Endodermal cell (in vitro differentiated cells): ENCODE measurements at regions not wholly inside any gene's neighbourhood (a gene's known extent, or its start where the extent isn't known, plus 50 kb on each side); places are given as distances from the start of the nearest gene placed in this dataset.

Experiments
- DNase-seq: peaks from one replicate; pipeline ENCODE4 v3.0.0-alpha.2; 2017
- H3K27ac ChIP-seq: 2 replicates; pipeline ENCODE4 v1.5.1; 2013; ENCODE audit warnings: mild to moderate bottlenecking, low read depth, low read length, moderate library complexity
- H3K27me3 ChIP-seq: 2 replicates; pipeline ENCODE4 v1.6.1; 2013; ENCODE audit warnings: mild to moderate bottlenecking, low read length, moderate library complexity; ENCODE audit not compliant: insufficient read depth, control insufficient read depth, poor library complexity, severe bottlenecking
- H3K36me3 ChIP-seq: 2 replicates; pipeline ENCODE4 v1.7.0; 2013; ENCODE audit warnings: mild to moderate bottlenecking, low read length, moderate library complexity; ENCODE audit not compliant: control insufficient read depth, insufficient read depth
- H3K4me1 ChIP-seq: one replicate; pipeline ENCODE4 v1.7.0; 2013; ENCODE audit warnings: low read length; ENCODE audit not compliant: control insufficient read depth, insufficient read depth
- H3K4me3 ChIP-seq: 2 replicates; pipeline ENCODE4 v1.5.1; 2013; ENCODE audit warnings: mild to moderate bottlenecking, low read length, moderate library complexity
- H3K9ac ChIP-seq: 2 replicates; pipeline ENCODE4 v1.6.1; 2013; ENCODE audit warnings: mild to moderate bottlenecking, low read length, moderate library complexity; ENCODE audit not compliant: poor library complexity, severe bottlenecking; ENCODE audit errors: extremely low read depth
- H3K9me3 ChIP-seq: 2 replicates; pipeline ENCODE4 v1.6.1; 2013; ENCODE audit warnings: mild to moderate bottlenecking, low read length, moderate library complexity; ENCODE audit not compliant: control insufficient read depth
- H3K27ac Mint-ChIP-seq: 2 replicates; pipeline ENCODE4 v1.8.0; 2020; ENCODE audit warnings: mixed read lengths
- H3K27me3 Mint-ChIP-seq: 2 replicates; pipeline ENCODE4 v1.8.0; 2021; ENCODE audit warnings: mild to moderate bottlenecking, mixed read lengths; ENCODE audit not compliant: insufficient read depth
- H3K36me3 Mint-ChIP-seq: 2 replicates; pipeline ENCODE4 v1.8.0; 2020; ENCODE audit warnings: low read depth, mixed read lengths
- H3K4me1 Mint-ChIP-seq: 2 replicates; pipeline ENCODE4 v1.8.0; 2020; ENCODE audit warnings: mixed read lengths
- H3K4me3 Mint-ChIP-seq: 2 replicates; pipeline ENCODE4 v1.8.0; 2020; ENCODE audit warnings: mild to moderate bottlenecking, moderate library complexity, mixed read lengths
- H3K9me3 Mint-ChIP-seq: 2 replicates; pipeline ENCODE4 v1.8.0; 2020; ENCODE audit warnings: mild to moderate bottlenecking, mixed read lengths
- CTCF ChIP-seq: fragments of 200-600 bp; sonication (generic); conservative IDR thresholded peaks from 2 replicates; pipeline ENCODE4 v1.5.0; 2021; ENCODE audit warnings: antibody characterized with exemption, mild to moderate bottlenecking
- WGBS, 2 experiments: methylation state at CpG; one replicate each; pipeline versions ENCODE4 v1.1.5 to v1.1.7; 2013; ENCODE audit warnings: missing lambda C conversion rate in 2 of 2, mixed read lengths in 1 of 2; ENCODE audit not compliant: insufficient coverage in 1 of 2, insufficient read length in 1 of 2; 5-methylcytosine and 5-hydroxymethylcytosine counted together

DNA sequence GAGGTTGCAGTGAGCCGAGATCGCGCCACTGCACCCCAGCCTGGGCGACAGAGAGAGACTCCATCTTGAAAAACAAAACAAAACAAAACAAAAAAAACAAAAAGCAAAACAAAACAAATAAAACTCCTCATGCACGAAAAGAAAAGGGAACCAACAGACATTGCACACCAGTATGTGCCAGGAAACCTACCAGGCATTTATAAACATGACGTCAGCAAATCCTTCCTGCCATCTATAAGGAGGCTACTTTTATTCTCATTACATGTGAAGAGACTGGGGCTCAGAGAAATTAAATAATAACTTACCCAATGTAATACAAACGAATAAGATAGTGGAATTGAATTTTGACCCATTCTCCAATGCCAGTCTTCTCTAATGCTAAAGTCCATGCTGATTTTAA lies 197.2 kb downstream of the NUFIP1 start:
- TF ChIP-seq CTCF, result no peak
- no peaks in the 10 kb centered on the region for H3K4me1 Mint-ChIP-seq
- no peak overlapping the region for H3K9ac ChIP-seq
- H3K27me3 ChIP-seq, result no peaks in the 10 kb centered on the region
- 86 to 97% methylated on average over 1 to 7 of the region's 7 CpGs for WGBS, 2 experiments
- H3K27ac ChIP-seq, result no peak overlapping the region
- H3K4me3 Mint-ChIP-seq, result no peak overlapping the region
- no peaks in the 10 kb centered on the region for H3K4me1 ChIP-seq
- H3K27me3 Mint-ChIP-seq, result peaks cover 3% of the 10 kb centered on the region
- H3K36me3 Mint-ChIP-seq, result no peaks in the 10 kb centered on the region
- H3K4me3 ChIP-seq, result no peak overlapping the region
- DNase-seq, result no peak
- H3K27ac Mint-ChIP-seq, result no peak overlapping the region
- peaks cover 2% of the 10 kb centered on the region for H3K9me3 Mint-ChIP-seq
- H3K9me3 ChIP-seq, result peaks cover 25% of the 10 kb centered on the region
- no peaks in the 10 kb centered on the region for H3K36me3 ChIP-seq

- no peak overlapping the region for H3K27ac ChIP-seq
- WGBS, 2 experiments, result 82% methylated on average over 2 to 4 of the region's 4 CpGs
- H3K9ac ChIP-seq, result no peak overlapping the region
- no peaks in the 10 kb centered on the region for H3K36me3 ChIP-seq
- Mint-ChIP-seq H3K27ac (no peak overlapping the region), H3K4me1 (no peaks in the 10 kb centered on the region), H3K27me3 (peaks cover 3% of the 10 kb centered on the region), H3K4me3 (no peak overlapping the region), H3K9me3 (peaks cover 2% of the 10 kb centered on the region), H3K36me3 (no peaks in the 10 kb centered on the region)
- TF ChIP-seq CTCF, result no peak
- DNase-seq, result peak; percentile 75
- H3K4me1 ChIP-seq, result no peaks in the 10 kb centered on the region
- H3K4me3 ChIP-seq, result no peak overlapping the region
- peaks cover 25% of the 10 kb centered on the region for H3K9me3 ChIP-seq
- H3K27me3 ChIP-seq, result no peaks in the 10 kb centered on the region
Measured at GRCh38 chr13:44790289-44790688, 199.0 kb downstream of the NUFIP1 start.

DNA sequence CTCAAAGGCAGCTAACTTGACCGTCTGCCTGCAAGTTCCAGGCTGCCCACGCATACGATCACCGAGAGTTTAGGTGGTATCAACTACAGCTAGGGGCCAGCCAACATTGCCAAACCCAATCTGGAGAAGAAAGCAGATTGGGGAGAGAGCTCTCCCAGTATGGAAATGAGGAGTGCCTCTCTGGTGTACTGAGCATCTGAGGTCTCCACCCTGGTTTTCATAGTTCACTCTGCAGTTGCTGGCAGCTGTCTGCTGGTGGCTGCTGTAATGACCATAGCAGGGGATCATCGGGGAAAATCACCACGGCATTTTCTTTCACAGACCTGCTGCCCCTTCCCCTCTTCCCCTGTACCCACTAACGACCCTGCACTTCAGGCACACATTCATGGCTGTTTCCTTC lies 201.7 kb downstream of the NUFIP1 start:
- no peak for TF ChIP-seq CTCF
- H3K36me3 ChIP-seq, result no peaks in the 10 kb centered on the region
- Mint-ChIP-seq H3K27ac (no peak overlapping the region), H3K4me3 (no peak overlapping the region), H3K36me3 (no peaks in the 10 kb centered on the region), H3K27me3 (peaks cover 3% of the 10 kb centered on the region), H3K9me3 (no peaks in the 10 kb centered on the region), H3K4me1 (no peaks in the 10 kb centered on the region)
- H3K4me1 ChIP-seq, result no peaks in the 10 kb centered on the region
- H3K4me3 ChIP-seq, result no peak overlapping the region
- no peak for DNase-seq
- 86 to 93% methylated on average over 7 of the region's 7 CpGs for WGBS, 2 experiments
- H3K9ac ChIP-seq, result no peak overlapping the region
- no peaks in the 10 kb centered on the region for H3K27me3 ChIP-seq
- peaks cover 8% of the 10 kb centered on the region for H3K9me3 ChIP-seq
- no peak overlapping the region for H3K27ac ChIP-seq
